Activated T-helper 1 cell treated with anti-CD3 and anti-CD28 coated beads, Interleukin-12 subunit alpha, Interleukin-12 subunit beta, Interleukin-2, Interleukin-4 antibody, amounts not matched to agents 30 ng/mL and 10 ng/mL and 1 ng/mL, durations not matched to agents 14 hours and 24 hours and 36 hours (primary cell): ENCODE measurements at regions not wholly inside any gene's neighbourhood (a gene's known extent, or its start where the extent isn't known, plus 50 kb on each side); places are given as distances from the start of the nearest gene placed in this dataset.

Experiments used
- DNase-seq: peaks from one replicate; pipeline ENCODE4 v3.0.0; 2021; ENCODE audit warnings: low spot score
- H3K27ac Mint-ChIP-seq: one replicate; pipeline ENCODE4 v1.8.0; 2021; ENCODE audit warnings: mild to moderate bottlenecking, mixed read lengths
- H3K27me3 Mint-ChIP-seq: one replicate; pipeline ENCODE4 v1.8.0; 2022; ENCODE audit warnings: mild to moderate bottlenecking, moderate library complexity, mixed read lengths; ENCODE audit not compliant: insufficient read depth
- H3K36me3 Mint-ChIP-seq: one replicate; pipeline ENCODE4 v1.8.0; 2021; ENCODE audit warnings: low read depth, mixed read lengths
- H3K4me1 Mint-ChIP-seq: one replicate; pipeline ENCODE4 v1.8.0; 2021; ENCODE audit warnings: low read depth, mixed read lengths
- H3K4me3 Mint-ChIP-seq: one replicate; pipeline ENCODE4 v1.8.0; 2021; ENCODE audit warnings: mild to moderate bottlenecking, moderate library complexity, mixed read lengths
- H3K9me3 Mint-ChIP-seq: one replicate; pipeline ENCODE4 v1.8.0; 2021; ENCODE audit warnings: mixed read lengths
- intact Hi-C: fragments of 100-400 bp; cut with micrococcal nuclease; formaldehyde crosslinking; loops from one replicate; pipeline ENCODE4 v1.15.1; 2024

DNA sequence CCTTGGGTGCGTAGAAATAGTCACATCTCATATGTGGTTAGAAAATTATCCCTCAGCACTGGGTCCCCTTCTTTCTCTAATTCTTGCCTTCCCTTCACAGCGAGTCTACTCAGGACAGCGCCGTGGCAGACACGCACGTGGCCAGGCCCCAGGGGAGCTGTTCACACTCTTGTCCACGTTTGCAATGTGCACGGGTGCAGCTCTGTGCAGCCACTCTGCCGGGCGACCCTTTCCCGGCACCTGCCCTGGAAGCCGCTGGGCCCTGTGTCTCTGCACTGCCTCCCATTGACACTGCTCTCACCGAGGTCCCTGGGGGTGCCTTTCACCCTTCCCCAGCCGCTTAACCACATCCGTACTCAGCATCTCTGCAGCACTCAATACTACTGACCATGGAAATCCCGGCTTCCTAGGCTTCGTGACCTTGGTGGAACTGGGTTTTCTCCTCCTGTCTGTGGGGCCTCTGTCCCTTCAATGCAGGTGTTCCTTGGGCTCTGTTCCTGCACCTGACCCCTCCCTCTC, 104.9 kb downstream of the DACT2 start:
- Mint-ChIP-seq H3K9me3 (no peaks in the 10 kb centered on the region), H3K27ac (no peak overlapping the region), H3K27me3 (peaks cover 5% of the 10 kb centered on the region), H3K4me1 (no peaks in the 10 kb centered on the region), H3K36me3 (no peaks in the 10 kb centered on the region), H3K4me3 (no peak overlapping the region)
- DNase-seq = no peak
- intact Hi-C loops = no loop called here

DNA sequence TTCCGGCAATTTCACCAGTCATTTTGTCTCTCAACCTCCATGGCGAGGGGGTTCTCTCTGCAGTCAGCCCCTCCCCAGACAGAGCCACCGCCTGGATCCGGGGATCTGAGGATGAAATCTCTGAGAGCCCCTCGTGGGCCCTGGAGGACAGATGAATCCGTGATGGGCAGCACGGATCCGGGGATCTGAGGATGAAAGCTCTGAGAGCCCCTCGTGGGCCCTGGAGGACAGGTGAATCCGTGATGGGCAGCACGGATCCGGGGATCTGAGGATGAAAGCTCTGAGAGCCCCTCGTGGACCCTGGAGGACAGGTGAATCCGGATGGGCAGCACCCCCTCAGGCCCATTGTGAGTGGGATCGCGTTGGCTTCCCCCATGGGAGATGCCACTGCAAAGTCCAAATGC, 106.5 kb downstream of the DACT2 start:
- Mint-ChIP-seq H3K9me3 (no peaks in the 10 kb centered on the region), H3K27ac (no peak overlapping the region), H3K36me3 (no peaks in the 10 kb centered on the region), H3K4me3 (no peak overlapping the region), H3K4me1 (no peaks in the 10 kb centered on the region), H3K27me3 (peaks cover 5% of the 10 kb centered on the region)
- intact Hi-C loops = no loop called here
- DNase-seq = no peak

DNA sequence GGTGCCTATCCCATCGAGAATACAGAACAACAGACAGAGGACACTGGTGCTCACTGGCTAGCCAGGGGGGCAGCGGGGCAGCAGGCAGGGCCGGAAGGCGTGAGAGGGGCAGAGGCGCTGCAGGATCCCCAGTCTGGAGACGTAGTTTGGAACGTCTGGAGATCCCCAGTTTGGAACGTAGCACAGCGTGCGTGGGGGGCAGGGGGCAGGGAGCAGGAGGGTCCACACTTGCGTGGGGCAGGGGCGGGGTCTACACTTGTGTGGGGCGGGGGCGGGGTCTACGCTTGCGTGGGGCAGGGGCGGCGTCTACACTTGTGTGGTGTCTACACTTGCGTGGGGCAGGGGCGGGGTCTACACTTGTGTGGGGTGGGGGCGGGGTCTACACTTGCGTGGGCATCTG, 107.2 kb downstream of the DACT2 start:
- DNase-seq = no peak
- Mint-ChIP-seq H3K4me1 (no peaks in the 10 kb centered on the region), H3K9me3 (no peaks in the 10 kb centered on the region), H3K27me3 (peaks cover 5% of the 10 kb centered on the region), H3K36me3 (no peaks in the 10 kb centered on the region), H3K27ac (no peak overlapping the region), H3K4me3 (no peak overlapping the region)
- intact Hi-C loops = no loop called here

DNA sequence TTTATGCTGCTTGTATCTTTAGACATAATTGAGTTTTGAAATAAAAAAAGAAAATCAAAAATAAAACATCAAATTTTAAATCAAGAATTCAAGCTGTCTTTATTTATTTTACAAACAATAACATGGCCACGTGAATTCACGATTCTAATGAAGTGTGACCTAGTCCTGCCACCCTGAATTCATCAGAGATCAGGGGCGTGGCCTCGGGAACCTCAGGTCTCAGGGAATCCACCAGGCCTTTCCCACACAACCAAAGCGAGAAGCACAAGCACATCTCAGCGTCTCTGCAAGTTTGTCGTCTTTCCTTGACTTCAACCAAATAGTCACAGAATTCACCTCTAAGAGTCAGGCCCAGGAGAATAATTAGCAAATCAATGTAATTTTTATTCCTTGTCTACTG, 107.9 kb downstream of the DACT2 start:
- H3K4me3 Mint-ChIP-seq = no peak overlapping the region
- H3K27ac Mint-ChIP-seq = no peak overlapping the region
- peaks cover 5% of the 10 kb centered on the region for H3K27me3 Mint-ChIP-seq
- no peaks in the 10 kb centered on the region for H3K9me3 Mint-ChIP-seq
- intact Hi-C loops = no loop called here
- no peaks in the 10 kb centered on the region for H3K4me1 Mint-ChIP-seq
- H3K36me3 Mint-ChIP-seq = no peaks in the 10 kb centered on the region
- DNase-seq = no peak

DNA sequence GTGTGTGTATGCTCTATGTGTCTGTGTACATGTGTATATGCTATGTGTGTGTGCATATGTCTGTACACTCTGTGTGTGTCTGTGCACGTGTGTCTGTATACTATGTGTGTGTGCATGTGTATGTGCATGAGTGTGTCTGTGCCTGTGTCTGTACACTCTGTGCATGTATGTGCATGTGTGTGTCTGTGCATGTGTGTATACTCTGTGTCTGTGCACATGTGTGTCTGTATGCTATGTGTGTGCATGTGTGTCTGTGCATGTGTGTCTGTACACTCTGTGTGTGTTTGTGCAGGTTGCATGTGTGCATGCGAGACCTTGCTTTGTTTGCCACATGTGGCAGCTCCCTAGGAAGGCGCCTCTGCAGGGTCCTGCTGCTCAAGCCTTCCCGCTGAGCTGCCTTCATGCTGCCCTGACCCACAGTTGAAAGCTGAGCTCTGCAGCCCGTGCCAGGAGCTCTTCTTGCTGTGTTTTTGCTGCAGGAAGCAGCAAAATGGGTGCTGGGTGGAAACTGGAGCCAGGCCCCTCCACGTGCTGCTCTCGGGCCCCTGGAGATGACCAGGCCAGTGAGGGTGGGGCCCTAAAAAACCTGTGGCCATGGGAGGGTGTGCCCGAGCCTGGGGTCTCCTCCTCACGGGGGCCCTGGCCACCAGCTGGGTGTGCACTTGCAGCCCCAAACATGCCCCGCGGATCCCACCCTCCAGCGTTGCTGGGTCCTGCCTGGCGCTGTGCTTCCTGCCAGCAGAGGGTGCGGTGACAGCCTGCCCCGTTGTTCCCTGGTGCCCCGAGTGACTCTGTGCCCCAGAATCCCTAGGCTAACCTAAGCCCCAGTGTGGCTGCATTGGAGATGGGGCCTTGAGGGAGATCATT, 109.1 kb downstream of the DACT2 start:
- no peak overlapping the region for H3K27ac Mint-ChIP-seq
- no peaks in the 10 kb centered on the region for H3K36me3 Mint-ChIP-seq
- intact Hi-C loops = no loop called here
- DNase-seq = no peak
- H3K9me3 Mint-ChIP-seq = no peaks in the 10 kb centered on the region
- no peak overlapping the region for H3K4me3 Mint-ChIP-seq
- H3K4me1 Mint-ChIP-seq = no peaks in the 10 kb centered on the region
- H3K27me3 Mint-ChIP-seq = peaks cover 4% of the 10 kb centered on the region

DNA sequence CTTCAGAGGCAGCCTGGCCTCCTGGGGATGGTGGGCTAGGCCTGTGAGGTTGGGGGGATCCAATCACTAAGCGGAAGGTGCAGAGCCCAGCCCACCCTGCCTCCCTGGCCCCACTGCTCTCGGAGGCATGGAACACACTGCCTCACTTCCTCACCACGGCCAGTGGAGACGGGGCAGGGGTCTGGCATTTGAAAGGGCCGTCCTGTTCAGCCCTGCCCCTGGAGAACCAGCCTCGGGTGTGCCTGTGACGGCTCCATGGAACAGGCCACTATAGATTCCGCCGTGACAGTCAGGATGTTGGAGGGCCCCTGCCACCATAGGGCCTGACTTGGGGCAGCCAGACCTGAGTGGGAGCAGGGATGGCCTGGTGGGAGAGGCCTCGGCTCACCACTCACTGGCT, 110.2 kb downstream of the DACT2 start:
- intact Hi-C loops = no loop called here
- Mint-ChIP-seq H3K4me1 (no peaks in the 10 kb centered on the region), H3K27ac (no peak overlapping the region), H3K9me3 (no peaks in the 10 kb centered on the region), H3K4me3 (no peak overlapping the region), H3K27me3 (no peaks in the 10 kb centered on the region), H3K36me3 (no peaks in the 10 kb centered on the region)
- no peak for DNase-seq

DNA sequence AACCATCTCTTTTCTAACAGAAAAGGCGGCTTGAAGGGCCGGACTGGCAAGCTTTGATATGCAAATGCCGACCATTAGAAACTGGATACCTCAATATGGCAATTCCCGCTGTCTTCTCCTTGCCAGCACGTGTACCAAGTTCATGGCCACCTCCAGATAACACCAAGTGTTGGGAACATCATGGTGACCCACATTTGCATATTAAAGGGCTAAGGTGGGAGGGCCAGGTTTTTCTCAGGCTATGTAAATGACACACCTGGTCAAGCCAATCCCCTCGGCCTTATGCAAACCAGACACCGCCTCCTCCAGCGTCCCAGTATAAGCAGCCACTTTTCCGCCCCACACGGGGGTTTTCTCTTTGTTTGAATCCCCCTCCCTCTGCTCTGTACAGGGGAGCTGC, 110.7 kb downstream of the DACT2 start:
- H3K4me3 Mint-ChIP-seq = no peak overlapping the region
- intact Hi-C loops = no loop called here
- H3K27me3 Mint-ChIP-seq = no peaks in the 10 kb centered on the region

DNA sequence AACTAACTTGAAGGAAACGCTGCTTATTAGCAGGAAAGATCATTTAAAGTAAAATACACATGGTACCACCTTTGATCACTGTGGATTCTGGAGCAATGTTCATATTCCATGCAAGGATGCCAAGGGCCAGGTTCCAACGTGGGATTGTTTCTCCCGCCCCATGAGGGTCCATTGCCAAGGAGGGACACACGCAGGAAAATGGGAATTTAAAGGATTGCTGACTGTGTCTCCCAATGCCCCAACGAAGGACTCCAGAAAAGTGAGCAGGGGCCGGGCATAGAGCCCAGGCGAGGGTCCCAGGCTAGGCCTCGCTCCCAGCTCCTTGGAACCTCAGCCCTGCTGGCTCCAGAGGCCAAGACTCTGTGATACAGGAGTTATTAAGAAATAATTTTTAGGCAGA, 111.2 kb downstream of the DACT2 start:
- Mint-ChIP-seq H3K27ac (no peak overlapping the region), H3K4me3 (no peak overlapping the region), H3K36me3 (no peaks in the 10 kb centered on the region), H3K27me3 (no peaks in the 10 kb centered on the region), H3K4me1 (no peaks in the 10 kb centered on the region), H3K9me3 (no peaks in the 10 kb centered on the region)
- intact Hi-C loops = no loop called here
- DNase-seq = no peak

More for the DNA sequence above, 110.7 kb downstream of the DACT2 start:
- no peak for DNase-seq
- no peaks in the 10 kb centered on the region for H3K4me1 Mint-ChIP-seq
- H3K9me3 Mint-ChIP-seq = no peaks in the 10 kb centered on the region
- no peak overlapping the region for H3K27ac Mint-ChIP-seq
- H3K36me3 Mint-ChIP-seq = no peaks in the 10 kb centered on the region

DNA sequence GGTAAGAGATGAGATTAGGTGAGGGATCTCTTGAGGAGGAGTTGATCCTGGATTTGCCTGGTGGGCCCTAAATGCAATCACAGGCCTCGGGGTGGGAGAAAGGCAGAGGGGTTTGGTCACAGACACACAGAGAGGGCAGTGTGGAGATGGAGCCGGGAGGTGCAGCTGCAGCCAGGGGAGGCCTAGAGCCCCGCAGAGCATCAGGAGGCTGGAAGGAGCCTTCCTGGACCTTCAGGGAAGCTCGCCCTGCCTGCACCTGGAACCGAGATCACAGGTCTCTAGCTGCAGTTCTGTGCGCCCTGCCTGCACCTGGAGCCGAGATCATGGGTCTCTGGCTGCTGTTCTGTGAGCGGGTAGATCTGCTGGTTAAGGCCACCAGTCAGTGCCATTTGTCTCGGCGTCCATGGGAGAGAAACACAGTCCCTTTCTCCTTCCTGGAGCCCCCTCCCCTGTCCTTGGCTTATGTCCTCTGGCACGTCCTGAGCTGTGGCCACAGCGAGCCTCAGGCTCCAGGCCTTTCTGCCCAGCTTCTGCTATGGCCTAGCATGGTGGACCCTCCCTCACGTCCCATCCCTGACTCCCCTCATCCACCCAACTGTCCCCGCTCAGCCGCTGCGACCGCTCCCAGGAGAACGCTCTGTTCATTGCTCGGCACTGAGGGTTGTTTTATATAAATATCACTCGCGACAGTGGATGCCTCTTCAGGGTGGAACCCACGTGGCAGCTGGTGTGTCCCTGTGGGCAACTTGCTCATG, 112.0 kb downstream of the DACT2 start:
- no peaks in the 10 kb centered on the region for H3K4me1 Mint-ChIP-seq
- no peak overlapping the region for H3K4me3 Mint-ChIP-seq
- H3K9me3 Mint-ChIP-seq = no peaks in the 10 kb centered on the region
- no peaks in the 10 kb centered on the region for H3K27me3 Mint-ChIP-seq
- intact Hi-C loops = no loop called here
- H3K27ac Mint-ChIP-seq = no peak overlapping the region
- DNase-seq = no peak
- no peaks in the 10 kb centered on the region for H3K36me3 Mint-ChIP-seq

DNA sequence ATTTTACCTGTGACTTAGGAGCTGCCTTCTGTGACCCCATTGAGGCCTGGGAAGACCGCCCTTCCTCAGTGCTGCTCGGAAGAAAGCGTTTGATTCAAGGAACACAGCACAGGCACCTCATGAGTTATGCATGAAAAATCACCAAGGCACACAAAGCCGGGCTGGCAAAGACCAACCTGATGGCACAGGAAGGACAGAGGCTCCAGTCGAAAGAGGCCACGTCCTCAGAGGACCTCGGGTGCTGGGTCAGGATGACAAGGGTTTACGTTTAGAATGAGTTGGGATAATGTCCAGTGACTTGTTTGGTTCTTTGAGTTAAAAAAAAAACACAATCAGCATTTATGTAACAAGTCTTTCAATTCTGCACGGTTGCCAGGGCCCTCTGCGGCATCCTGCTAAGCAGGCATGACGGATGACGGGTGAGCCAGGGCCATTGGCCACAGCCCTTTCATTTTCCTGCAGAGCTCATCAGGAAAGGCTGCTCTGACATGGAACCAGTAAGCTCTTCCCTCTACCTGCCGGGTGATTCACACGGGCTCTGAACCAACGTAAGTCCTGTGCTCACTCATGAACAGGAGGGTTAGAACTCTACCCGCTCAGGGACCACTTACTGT, 112.8 kb downstream of the DACT2 start:
- no peaks in the 10 kb centered on the region for H3K4me1 Mint-ChIP-seq
- no peaks in the 10 kb centered on the region for H3K9me3 Mint-ChIP-seq
- no peak for DNase-seq
- no peaks in the 10 kb centered on the region for H3K27me3 Mint-ChIP-seq
- intact Hi-C loops = no loop called here
- H3K27ac Mint-ChIP-seq = no peak overlapping the region
- no peaks in the 10 kb centered on the region for H3K36me3 Mint-ChIP-seq
- no peak overlapping the region for H3K4me3 Mint-ChIP-seq

DNA sequence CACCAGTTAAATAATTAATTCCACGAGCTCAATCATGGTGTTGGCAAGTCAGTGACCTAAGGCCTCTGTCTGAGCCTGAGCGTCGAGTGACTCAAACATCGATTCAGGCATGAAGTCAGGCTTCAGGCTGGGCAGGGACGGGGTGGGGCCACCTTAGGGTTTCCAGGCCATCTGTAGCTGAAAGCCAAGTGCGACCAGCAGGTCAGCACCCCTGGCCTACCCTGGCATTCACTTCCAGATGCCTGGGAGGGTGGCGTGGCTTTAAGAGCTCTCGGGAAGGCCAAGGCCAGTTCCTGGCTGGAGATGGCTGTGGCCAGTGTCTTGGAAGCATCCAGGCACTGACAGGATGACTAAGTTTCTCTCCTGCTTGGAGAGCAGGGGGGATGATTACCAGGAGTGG, 113.4 kb downstream of the DACT2 start:
- Mint-ChIP-seq H3K36me3 (no peaks in the 10 kb centered on the region), H3K4me3 (no peak overlapping the region), H3K27ac (no peak overlapping the region), H3K9me3 (no peaks in the 10 kb centered on the region), H3K4me1 (no peaks in the 10 kb centered on the region), H3K27me3 (no peaks in the 10 kb centered on the region)
- no peak for DNase-seq
- intact Hi-C loops = no loop called here

DNA sequence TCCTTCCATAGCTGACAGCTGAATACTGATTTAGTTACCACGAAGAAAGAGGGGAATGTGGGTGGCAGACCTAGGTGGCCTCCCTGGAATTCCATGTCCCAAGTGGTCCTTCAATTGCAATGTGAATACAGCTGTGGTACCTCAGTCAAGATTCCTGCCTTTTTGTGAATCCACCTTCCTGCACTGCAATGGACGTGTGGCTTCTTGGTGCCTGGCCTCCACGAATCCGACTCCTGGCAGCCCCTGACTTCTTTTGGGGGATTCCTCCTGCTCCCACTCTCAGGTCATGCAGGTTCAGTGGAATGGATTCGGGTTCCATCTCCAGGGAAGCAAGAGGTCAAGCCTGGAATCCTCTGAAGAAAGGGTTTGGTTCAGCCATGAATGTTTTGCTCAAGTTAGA, 117.8 kb downstream of the DACT2 start:
- no peaks in the 10 kb centered on the region for H3K36me3 Mint-ChIP-seq
- no peak overlapping the region for H3K27ac Mint-ChIP-seq
- intact Hi-C loops = loop anchor here (2.0 kb wide), 1 partner anchor 155 kb away; no protein-coding TSS in a partner anchor
- no peaks in the 10 kb centered on the region for H3K9me3 Mint-ChIP-seq
- H3K27me3 Mint-ChIP-seq = peaks cover 4% of the 10 kb centered on the region
- H3K4me3 Mint-ChIP-seq = no peak overlapping the region
- DNase-seq = no peak
- no peaks in the 10 kb centered on the region for H3K4me1 Mint-ChIP-seq

DNA sequence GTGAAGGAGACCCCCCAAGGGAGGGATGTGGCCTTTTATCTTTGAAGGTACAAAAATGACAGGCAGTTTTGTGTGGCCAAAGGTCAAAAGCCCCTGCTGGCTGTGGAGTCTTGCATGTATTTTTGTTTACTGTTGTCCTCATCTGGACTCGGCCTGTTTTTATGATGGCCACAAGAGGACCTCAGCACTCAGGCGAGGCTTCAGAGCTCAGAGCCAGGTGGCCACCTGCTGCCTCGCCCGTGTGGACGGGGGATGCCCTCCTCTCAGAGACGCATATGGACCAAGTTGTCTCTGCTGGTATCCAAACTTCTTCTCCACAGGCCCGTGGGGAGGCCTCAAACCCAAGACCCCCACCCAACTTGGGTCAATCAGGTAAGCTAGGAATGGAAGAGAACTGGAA, 118.2 kb downstream of the DACT2 start:
- no peaks in the 10 kb centered on the region for H3K9me3 Mint-ChIP-seq
- H3K36me3 Mint-ChIP-seq = no peaks in the 10 kb centered on the region
- H3K4me3 Mint-ChIP-seq = no peak overlapping the region
- H3K27me3 Mint-ChIP-seq = peaks cover 4% of the 10 kb centered on the region
- no peaks in the 10 kb centered on the region for H3K4me1 Mint-ChIP-seq
- no peak overlapping the region for H3K27ac Mint-ChIP-seq
- intact Hi-C loops = loop anchor here (2.0 kb wide), 1 partner anchor 155 kb away; no protein-coding TSS in a partner anchor
- no peak for DNase-seq
